K562 (cell line): ENCODE measurements at regions not wholly inside any gene's neighbourhood (a gene's known extent, or its start where the extent isn't known, plus 50 kb on each side); places are given as distances from the start of the nearest gene placed in this dataset.

ENCODE experiments used
- CHD2 ChIP-seq: IDR thresholded peaks from 2 replicates; pipeline ENCODE4 v1.6.1; 2011; ENCODE audit warnings: low read depth, low read length
- CTCF ChIP-seq, 3 experiments: IDR thresholded peaks in 2 of 3; conservative IDR thresholded peaks in 1 of 3; 2 replicates each; pipeline ENCODE4 v1.5.1; 2011 to 2012; ENCODE audit warnings: low read length in 3 of 3, mild to moderate bottlenecking in 3 of 3, control low read depth in 2 of 3, improper control_type of control experiment in 1 of 3, inconsistent platforms in 1 of 3, low read depth in 1 of 3, mixed read lengths in 1 of 3, moderate library complexity in 1 of 3; ENCODE audit not compliant: insufficient read depth in 2 of 3
- FOXJ3 ChIP-seq: sonication (generic); formaldehyde crosslinking; IDR thresholded peaks from 2 replicates; pipeline ENCODE4 v1.4.0; 2020; ENCODE audit warnings: mild to moderate bottlenecking, missing genetic modification reagents

GRCh38 chr3:103968131-103968530, 1398.6 kb upstream of the ALCAM start:
- TF ChIP-seq CHD2, result no peak
- TF ChIP-seq FOXJ3 (CRISPR knock-in tag), result no peak
- TF ChIP-seq CTCF (IDR thresholded peaks at IDR 0.05 in 2 of 3, conservative IDR thresholded peaks at IDR 0.05 in 1 of 3; ENCODE audit: insufficient read depth in 2 of 3, low read depth in 1 of 3, low read length in 3 of 3), result no peak
